GM21529 (cell line): ENCODE measurements at regions not wholly inside any gene's neighbourhood (a gene's known extent, or its start where the extent isn't known, plus 50 kb on each side); places are given as distances from the start of the nearest gene placed in this dataset.

Experiments used
- ATAC-seq: cut with Tn5 transposase; IDR thresholded peaks from one replicate; pipeline ENCODE4 v1.9.1; 2021; ENCODE audit not compliant: unreplicated experiment

DNA sequence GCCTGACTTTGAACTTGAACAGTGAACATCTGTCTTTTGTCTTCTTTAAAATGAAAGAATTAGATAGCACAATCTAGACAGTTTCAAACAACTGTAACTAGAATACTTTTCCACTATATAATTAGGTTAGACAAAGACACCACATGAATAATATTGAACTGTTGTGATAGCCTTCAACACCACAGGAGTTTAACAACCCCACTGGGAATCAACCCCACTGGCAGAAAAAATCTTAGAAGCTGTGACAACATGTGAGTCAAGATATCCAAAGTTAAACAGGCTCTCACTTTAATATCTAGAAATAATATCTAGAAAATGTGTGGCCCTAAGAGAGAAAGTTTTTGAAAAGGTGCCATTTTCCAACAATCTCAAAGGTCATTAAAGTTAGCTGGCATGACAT is 64.4 kb upstream of the PRICKLE2 start:
- no peak for ATAC-seq

DNA sequence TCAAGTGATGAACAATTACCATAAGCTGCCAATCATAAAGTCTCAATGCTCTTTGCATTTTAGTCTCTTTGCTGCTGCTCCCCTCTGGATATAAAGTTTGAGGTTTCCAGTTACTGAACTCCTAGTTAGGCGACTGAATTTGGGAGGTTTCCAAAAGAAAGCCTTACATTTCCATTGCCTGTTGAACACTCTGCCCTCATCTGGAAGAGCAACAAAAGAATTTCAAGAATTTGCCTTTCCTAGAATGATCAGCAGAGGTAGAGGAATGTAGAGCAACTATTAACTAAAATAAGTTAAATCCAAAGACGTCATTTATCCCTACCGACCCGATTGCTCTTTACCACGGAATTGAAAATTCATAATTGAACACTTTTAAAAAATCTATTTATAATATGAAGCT is 53.4 kb upstream of the PRICKLE2 start:
- ATAC-seq: no peak

- ATAC-seq: no peak
Observed at GRCh38 chr3:64276131-64276530, 50.9 kb upstream of the PRICKLE2 start.
